Ovary (tissue), 7 donors: ENCODE measurements at regions not wholly inside any gene's neighbourhood (a gene's known extent, or its start where the extent isn't known, plus 50 kb on each side); places are given as distances from the start of the nearest gene placed in this dataset.

ENCODE experiments used
- DNase-seq, 5 donors: peaks; one replicate each; pipeline ENCODE4 v3.0.0-alpha.2; 2019 to 2020
- H3K27ac ChIP-seq, 2 donors: fragments of 200-600 bp; one replicate each; pipeline versions ENCODE4 v1.5.1 to v1.8.0; 2019 to 2022
- H3K27me3 ChIP-seq: fragments of 200-600 bp; one replicate; pipeline ENCODE4 v1.8.0; 2022
- H3K36me3 ChIP-seq: fragments of 200-600 bp; sonication (generic); one replicate; pipeline ENCODE4 v1.5.1; 2019
- H3K4me1 ChIP-seq: one replicate; pipeline ENCODE4 v1.8.1; 2013; ENCODE audit warnings: mild to moderate bottlenecking, moderate library complexity; ENCODE audit not compliant: insufficient read depth
- H3K4me3 ChIP-seq: fragments of 200-600 bp; sonication (generic); one replicate; pipeline ENCODE4 v1.5.1; 2017
- H3K9me3 ChIP-seq, 2 donors: fragments of 200-600 bp in 1 of 2; sonication (generic) in 1 of 2; one replicate each; pipeline versions ENCODE4 v1.5.1 to v1.8.1; 2013 to 2019; ENCODE audit warnings: mild to moderate bottlenecking in 1 of 2, moderate library complexity in 1 of 2
- EP300 ChIP-seq: sonication (generic); formaldehyde crosslinking; IDR thresholded peaks from one replicate; pipeline ENCODE4 v1.6.1; 2017; ENCODE audit warnings: antibody characterized with exemption
- POLR2A ChIP-seq: fragments of 450-650 bp; IDR thresholded peaks from one replicate; pipeline ENCODE4 v1.6.1; 2017; ENCODE audit warnings: antibody characterized with exemption, mild to moderate bottlenecking, moderate library complexity
- WGBS, 3 donors: extraction: QIAGEN DNeasy Blood & Tissue Kit in 1 of 3; methylation state at CpG; one replicate each; pipeline versions ENCODE4 v1.1.5 to v1.1.7; 2013 to 2017; 5-methylcytosine and 5-hydroxymethylcytosine counted together
- intact Hi-C, 4 donors: fragments of 100-400 bp; cut with DNase I; formaldehyde crosslinking; loops; one replicate each; pipeline versions ENCODE4 v1.11.0 to v1.15.1; 2022 to 2023
- TF ChIP-seq, protein P1 (sequence below), 3 donors: fragments of 450-650 bp in 2 of 3; fragments of 200-600 bp in 1 of 3; IDR thresholded peaks; one replicate each; pipeline versions ENCODE4 v1.5.1 to v1.8.0; 2016 to 2022; ENCODE audit warnings: antibody characterized with exemption in 3 of 3, mild to moderate bottlenecking in 1 of 3
- donor health status: DM: no; HTN: no; CAD: no; lungs with moderate emphysema.
- donor health status: DM: no; HTN: no; CAD: no.
- donor health status: Bipolar disorder and iron deficiency.
- donor health status: DM: no; HTN: no; CAD: no.
- donor health status: DM: yes; HTN: yes; CAD: no.

DNA sequence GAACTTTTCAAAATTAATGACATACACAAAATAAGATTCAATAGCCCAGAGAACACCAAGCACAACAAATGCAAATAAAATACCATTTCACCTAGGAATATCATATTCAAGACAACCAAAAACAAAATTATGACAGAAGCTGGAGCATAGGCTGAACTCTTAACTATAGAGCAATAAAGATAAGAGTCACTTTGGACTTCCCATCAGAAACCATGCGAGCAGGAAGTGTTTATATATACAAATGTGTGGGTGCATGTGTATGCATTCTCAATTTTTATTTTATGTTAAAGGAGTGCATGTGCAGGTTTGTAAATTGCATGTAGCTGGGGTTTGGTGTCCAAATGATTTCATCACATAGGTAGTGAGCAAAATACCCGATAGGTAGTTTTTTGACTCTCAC, 291.6 kb downstream of the ARAP2 start:
- no peak overlapping the region for H3K4me3 ChIP-seq
- TF ChIP-seq EP300, result no peak
- TF ChIP-seq, protein P1, sequence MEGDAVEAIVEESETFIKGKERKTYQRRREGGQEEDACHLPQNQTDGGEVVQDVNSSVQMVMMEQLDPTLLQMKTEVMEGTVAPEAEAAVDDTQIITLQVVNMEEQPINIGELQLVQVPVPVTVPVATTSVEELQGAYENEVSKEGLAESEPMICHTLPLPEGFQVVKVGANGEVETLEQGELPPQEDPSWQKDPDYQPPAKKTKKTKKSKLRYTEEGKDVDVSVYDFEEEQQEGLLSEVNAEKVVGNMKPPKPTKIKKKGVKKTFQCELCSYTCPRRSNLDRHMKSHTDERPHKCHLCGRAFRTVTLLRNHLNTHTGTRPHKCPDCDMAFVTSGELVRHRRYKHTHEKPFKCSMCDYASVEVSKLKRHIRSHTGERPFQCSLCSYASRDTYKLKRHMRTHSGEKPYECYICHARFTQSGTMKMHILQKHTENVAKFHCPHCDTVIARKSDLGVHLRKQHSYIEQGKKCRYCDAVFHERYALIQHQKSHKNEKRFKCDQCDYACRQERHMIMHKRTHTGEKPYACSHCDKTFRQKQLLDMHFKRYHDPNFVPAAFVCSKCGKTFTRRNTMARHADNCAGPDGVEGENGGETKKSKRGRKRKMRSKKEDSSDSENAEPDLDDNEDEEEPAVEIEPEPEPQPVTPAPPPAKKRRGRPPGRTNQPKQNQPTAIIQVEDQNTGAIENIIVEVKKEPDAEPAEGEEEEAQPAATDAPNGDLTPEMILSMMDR (IDR thresholded peaks at IDR 0.05), result no peak
- no peak for TF ChIP-seq POLR2A
- H3K9me3 ChIP-seq, result no peaks in the 10 kb centered on the region
- no peaks in the 10 kb centered on the region for H3K36me3 ChIP-seq
- no peak overlapping the region for H3K27ac ChIP-seq
- H3K27me3 ChIP-seq, result no peaks in the 10 kb centered on the region
- no peak for DNase-seq
- intact Hi-C loops, result no loop called here
- H3K4me1 ChIP-seq, result no peaks in the 10 kb centered on the region
- 61 to 84% (median 69%) methylated on average over 2 of the region's 2 CpGs for WGBS, 3 donors

DNA sequence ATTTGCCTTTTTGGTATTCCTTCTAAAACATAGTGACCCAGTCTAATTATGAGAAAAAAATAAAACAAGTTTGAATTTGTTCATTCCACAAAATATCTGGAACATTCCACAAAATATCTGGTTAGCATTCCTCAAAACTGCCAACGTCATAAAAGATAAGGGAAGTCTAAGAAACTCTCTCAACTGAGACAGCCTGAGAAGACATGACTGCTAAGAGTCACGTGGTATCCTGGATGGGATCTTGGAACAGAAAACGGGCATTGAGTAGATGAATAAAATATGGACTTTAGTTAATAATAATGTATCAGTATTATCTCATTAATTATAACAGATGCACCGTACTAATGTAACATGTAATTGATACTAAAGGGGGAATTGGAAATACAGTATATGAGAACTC, 280.9 kb downstream of the ARAP2 start:
- WGBS, 3 donors, result 53 to 62% (median 58%) methylated on average over 4 of the region's 4 CpGs

DNA sequence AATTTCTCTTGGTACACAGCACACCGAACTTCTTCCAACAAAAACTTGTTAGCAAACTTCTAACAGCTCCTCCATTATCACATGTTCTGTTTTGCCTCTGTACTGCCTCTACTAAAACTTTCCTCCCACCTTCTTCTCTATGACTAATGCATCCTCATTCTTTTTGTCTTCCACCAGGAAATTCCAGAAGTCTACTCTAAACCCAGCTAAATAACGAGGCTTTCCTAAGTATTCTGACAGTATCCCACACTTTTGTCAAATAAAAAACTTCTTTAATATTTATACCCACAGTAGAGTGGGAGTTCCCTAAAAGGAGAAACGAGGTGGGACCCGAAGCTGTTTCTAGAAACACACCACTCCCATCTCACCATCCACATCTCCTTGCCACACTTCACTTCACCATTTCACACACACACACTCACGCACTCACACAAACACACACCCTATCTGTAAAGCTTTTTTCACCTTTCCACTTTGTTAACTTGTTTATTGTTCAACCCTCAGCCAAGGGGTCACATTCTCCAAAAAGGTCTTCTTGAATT, 280.3 kb downstream of the ARAP2 start:
- no peaks in the 10 kb centered on the region for H3K9me3 ChIP-seq
- 43 to 54% (median 48%) methylated on average over 5 of the region's 5 CpGs for WGBS, 3 donors
- no peaks in the 10 kb centered on the region for H3K4me1 ChIP-seq
- DNase-seq, result no peak
- intact Hi-C loops, result no loop called here
- H3K36me3 ChIP-seq, result no peaks in the 10 kb centered on the region
- no peak overlapping the region for H3K4me3 ChIP-seq
- TF ChIP-seq EP300 (no peak), POLR2A (no peak)
- TF ChIP-seq, protein P1 (IDR thresholded peaks at IDR 0.05), result no peak
- H3K27me3 ChIP-seq, result no peaks in the 10 kb centered on the region
- no peak overlapping the region for H3K27ac ChIP-seq

More for the DNA sequence above, 280.9 kb downstream of the ARAP2 start:
- intact Hi-C loops, result no loop called here
- no peaks in the 10 kb centered on the region for H3K36me3 ChIP-seq
- H3K27me3 ChIP-seq, result no peaks in the 10 kb centered on the region
- TF ChIP-seq POLR2A (no peak), EP300 (no peak)
- TF ChIP-seq, protein P1 (IDR thresholded peaks at IDR 0.05), result no peak
- no peak overlapping the region for H3K27ac ChIP-seq
- no peaks in the 10 kb centered on the region for H3K9me3 ChIP-seq
- H3K4me1 ChIP-seq, result no peaks in the 10 kb centered on the region
- DNase-seq, result no peak
- no peak overlapping the region for H3K4me3 ChIP-seq

DNA sequence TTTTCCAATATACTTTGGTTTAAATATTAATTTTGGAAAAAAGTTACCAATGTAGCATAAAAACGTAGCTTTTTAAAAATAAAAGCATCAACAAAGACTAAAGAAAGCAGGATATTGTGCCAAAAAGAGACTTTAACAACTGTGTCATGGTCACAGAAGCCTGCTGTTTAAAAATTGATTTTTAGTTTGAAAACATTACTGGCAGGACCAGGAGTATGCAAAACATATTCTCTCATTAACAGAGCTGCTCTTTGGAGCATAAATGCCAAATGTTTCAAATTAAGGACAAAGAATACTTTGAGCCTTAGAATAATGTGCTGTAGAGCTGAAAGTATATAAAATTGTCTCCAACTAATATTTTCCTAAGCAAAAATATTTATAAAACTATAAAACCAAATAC, 279.0 kb downstream of the ARAP2 start:
- no peaks in the 10 kb centered on the region for H3K4me1 ChIP-seq
- intact Hi-C loops, result no loop called here
- H3K4me3 ChIP-seq, result no peak overlapping the region
- 9 to 32% (median 10%) methylated on average over 1 of the region's 1 CpG for WGBS, 3 donors
- H3K27ac ChIP-seq, result no peak overlapping the region
- H3K27me3 ChIP-seq, result no peaks in the 10 kb centered on the region
- no peaks in the 10 kb centered on the region for H3K36me3 ChIP-seq
- DNase-seq, result no peak
- no peak for TF ChIP-seq POLR2A
- TF ChIP-seq, protein P1 (IDR thresholded peaks at IDR 0.05), result no peak
- TF ChIP-seq EP300, result no peak
- no peaks in the 10 kb centered on the region for H3K9me3 ChIP-seq

DNA sequence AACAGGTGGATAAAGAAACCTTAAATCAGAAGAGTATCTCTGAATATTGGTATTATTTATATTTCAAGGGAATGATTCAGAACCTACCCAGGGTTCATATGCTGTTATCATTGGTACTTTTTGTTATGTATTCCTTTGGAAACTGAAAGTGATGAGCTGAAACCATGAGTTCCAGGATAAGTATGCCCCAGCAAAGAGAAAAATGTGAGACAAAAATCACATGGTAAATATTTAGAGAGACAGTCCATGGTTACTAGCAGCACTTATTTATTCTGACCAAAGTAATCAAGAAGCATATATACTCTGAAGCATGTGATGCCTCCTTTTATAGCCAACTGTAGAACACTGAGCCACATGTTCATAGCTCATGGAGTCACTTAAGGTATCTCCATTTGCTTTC, 277.7 kb downstream of the ARAP2 start:
- Histone ChIP-seq H3K4me3 (no peak overlapping the region), H3K9me3 (no peaks in the 10 kb centered on the region), H3K36me3 (no peaks in the 10 kb centered on the region), H3K27me3 (no peaks in the 10 kb centered on the region), H3K27ac (no peak overlapping the region), H3K4me1 (no peaks in the 10 kb centered on the region)
- intact Hi-C loops, result no loop called here
- no peak for DNase-seq
- TF ChIP-seq, protein P1 (IDR thresholded peaks at IDR 0.05), result no peak
- TF ChIP-seq POLR2A, result no peak
- no peak for TF ChIP-seq EP300
